Activated CD4-positive, alpha-beta T cell treated with anti-CD3 and anti-CD28 coated beads, Interleukin-2, amount 50 U/mL, for 16 hours (primary cell): ENCODE measurements at regions not wholly inside any gene's neighbourhood (a gene's known extent, or its start where the extent isn't known, plus 50 kb on each side); places are given as distances from the start of the nearest gene placed in this dataset.
"Not testable (repeated sequence)": the region's sequence is repeated elsewhere in the genome, so short reads cannot be mapped to it uniquely, and the experiment has no call there.

ENCODE experiments used
- DNase-seq: peaks from one replicate; pipeline ENCODE4 v3.0.0-alpha.2; 2020

DNA sequence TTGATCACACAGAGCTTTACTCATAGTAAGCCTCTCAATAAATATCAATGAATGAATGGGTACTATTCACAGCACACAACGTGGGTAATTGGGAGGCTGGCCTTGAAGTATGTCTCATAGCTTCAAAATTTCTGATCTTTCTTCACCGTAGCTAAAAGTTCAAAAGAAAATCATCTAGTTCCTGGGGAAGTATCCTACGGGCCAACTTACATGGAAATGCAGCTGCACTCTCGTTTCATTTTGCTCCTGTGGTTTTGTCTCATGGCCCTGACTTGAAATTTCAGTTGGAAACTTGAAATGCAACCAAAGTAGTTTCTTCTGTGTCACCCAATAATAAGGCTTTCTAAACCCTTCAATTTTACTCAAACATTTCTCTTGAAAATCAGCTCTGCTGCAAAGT, 76.1 kb upstream of the CNIH3 start:
- DNase-seq: no peak

DNA sequence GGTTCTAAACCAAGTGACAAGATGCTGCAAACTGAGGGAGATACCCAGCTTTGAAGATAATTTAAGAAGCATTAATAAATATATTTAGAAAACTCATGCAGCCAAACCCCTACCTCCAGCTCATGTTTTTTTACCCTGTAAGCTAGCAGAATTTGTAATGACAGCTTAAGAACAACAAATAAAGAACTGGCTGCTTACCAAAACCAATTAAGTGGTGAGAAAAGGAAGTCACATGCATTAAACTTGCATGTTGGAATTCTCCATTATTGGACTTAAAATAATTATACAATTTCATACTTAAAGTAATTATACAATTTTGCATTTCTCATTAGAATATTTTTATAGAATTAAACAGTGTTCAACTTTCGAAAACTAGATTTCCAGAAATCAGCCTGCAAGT, 75.6 kb upstream of the CNIH3 start:
- DNase-seq: no peak

DNA sequence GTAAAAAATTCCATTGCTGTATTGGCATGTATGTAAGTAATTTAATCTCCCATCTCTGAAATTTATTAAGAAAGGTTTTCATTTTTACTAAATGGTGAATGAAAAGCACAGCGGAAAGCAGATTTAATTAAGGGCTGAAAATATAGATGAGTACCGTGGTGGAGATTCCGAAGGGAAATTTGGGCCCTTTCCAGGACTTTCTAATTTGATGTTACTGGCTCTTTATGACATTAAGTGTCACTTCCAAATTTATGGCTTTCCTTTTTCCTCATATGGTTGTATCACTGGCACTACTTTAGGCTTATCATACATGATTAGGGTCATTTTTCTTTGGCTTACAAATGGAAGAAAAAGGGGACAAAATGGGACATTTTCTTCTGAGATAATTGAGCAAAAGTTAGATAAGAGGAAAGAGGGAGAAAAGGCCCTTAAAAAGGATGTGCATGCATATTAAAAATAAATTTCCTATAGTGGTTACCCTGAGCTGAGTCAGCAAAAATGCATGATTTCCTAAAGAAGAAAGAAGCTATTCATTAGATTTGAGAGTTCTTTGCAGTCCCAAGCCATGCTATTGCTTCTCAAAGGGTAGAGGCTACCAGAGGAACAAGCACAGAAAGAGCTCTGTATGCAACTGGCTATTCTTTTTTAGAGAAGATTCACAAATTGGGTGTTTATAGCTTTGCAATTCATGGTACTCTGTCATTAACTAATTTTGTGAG, 74.9 kb upstream of the CNIH3 start:
- no peak for DNase-seq

DNA sequence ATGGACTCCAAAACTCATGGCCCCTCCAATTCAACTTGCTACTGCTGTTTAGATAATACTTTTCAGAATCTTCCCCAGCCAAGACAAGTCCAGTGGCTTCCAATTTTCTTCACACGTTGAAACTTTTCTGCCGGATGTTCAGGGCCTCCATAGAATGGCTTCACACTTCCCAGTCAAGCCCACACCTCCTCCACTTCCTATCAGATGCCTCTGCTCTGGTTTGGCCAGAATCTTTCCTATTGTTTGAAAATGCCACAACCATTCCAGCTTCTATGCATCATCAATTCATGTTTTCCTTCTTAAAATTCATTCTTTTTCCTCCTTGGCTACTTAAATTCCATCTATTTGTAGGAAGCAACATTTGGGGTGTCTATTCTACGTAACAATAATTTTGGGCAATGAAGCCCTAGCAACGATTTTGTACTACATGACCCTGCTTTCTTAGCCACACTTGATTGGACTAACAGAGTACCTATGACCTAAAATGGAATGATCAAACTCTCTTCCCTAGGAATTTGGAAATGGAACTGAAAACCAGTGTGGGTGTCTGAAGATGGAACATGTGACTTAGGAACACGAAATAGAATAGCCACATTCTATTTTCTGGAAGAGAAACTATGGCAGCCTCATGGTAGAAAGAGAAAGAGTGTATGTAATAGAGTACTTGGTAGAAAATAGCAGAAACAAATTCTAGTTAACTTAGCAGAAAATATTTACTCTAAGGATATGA, 74.1 kb upstream of the CNIH3 start:
- DNase-seq: no peak

DNA sequence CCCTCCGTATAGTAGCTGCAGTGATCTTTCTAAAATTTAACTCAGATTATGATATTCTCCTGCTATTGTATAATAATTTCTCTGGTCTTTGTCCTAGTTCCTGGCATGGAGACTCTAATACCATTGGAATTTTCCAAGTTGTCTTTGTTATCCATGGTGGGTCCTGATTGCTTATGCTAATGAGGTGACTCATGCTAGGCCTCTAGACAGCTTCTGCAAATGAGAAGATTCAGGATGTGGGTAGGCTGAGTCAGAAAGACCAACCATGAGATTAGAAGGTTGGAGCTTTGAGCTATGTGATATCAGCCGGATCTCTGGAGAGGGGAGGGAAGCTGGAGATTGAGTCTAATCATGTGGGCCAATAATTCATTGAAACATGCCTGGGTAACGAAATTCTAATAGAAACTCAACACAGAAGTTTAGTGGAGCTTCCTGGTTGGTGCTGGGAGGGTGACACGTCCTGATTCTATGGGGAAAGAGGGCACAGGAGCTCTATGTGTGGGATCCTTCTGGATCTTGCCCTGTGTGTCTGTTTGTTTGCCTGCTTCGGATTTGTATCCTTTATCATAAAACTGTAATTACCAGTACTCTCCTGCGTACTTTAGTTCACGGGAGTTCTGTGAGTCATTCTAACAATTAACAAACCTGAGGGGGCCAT, 73.2 kb upstream of the CNIH3 start:
- peak; percentile 79 for DNase-seq

DNA sequence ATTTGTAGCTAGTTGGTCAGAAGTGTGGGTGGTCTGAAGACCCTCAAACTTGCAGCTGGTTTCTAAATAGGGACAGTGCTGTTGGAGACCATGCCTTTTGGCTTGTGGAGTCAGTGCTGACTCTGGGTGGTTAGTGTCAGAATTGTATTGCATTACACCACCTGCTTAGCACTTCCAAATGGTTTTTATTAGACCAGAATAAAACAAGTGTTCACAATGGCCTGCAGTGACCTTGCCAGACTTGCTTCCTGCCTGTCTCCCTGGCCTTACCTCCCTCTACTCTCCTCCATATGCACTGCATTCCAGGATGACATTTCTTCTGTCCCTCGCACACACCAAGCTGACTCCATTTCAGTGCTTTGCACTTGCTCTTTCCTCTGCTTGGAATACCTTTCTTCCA, 72.7 kb upstream of the CNIH3 start:
- DNase-seq: no peak

DNA sequence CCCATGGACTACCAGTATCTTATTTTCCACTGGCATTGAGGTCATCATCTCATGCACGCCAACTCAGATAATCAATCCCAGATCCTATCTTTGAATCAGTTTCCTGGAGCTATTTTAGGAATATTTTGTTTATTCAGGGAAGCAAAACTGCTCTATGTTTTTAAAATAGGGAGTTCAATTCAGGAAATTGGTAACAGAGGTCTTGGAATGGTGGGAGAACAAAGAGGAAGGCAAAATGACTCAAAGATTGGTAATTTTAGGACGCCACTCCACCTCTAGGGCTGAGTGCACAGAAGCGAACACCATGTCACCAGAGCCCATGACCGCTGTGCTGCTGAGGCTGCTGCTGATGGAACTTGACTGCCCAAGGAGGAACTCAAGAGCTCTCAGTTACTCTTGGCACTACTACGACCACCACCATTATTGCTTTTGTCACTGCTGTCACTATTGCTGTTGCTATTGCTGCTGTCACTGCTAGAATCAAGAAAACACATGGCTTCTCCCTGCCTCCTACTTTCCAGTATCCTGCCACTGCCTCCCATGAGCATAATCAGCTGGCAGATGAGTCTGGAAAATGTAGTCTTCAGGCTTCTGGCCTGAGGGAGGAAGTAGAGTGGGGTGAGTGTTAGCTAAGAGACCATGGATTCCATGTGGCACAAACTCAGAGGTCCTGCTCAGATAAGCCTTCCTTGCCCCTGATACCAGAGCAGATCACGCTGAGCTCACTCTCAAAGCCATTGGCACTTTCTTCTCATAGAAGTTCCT, 71.6 kb upstream of the CNIH3 start:
- DNase-seq: no peak

DNA sequence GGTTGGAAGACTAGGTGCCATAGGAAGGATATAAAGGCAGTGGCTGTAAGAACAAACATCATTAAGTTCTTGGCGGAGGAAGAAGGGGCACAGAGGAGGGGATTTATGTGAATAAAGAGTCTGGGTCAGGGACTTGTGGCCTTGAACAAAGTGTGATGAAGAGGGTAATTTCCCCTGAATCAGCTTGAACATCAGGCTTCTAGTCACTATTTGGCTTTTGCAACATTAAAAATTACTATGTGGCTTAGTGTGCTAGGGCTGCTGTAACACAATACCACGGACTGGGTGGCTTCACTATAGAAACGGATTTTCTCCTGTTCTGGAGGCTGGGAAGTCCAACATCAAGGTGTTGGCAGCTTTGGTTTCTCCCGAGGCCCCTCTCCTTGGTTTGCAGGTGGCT, 70.5 kb upstream of the CNIH3 start:
- no peak for DNase-seq

DNA sequence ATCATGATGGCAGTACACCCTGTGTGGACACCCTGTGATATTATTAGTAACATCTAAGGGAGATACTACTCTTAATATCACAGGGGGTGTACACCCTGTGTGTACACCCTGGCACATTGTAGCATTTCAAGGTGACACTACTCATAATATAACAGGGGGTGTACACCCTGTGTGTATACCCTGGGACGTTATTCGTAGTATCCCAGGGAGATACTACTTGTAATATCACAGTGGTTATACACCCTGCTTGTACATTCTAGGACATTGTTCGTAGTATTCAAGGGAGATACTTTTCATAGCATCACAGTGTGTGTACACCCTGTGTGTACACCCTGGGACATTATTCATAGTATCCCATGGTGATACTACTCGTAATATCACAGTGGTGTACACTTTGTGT, 67.4 kb upstream of the CNIH3 start:
- DNase-seq: no peak

DNA sequence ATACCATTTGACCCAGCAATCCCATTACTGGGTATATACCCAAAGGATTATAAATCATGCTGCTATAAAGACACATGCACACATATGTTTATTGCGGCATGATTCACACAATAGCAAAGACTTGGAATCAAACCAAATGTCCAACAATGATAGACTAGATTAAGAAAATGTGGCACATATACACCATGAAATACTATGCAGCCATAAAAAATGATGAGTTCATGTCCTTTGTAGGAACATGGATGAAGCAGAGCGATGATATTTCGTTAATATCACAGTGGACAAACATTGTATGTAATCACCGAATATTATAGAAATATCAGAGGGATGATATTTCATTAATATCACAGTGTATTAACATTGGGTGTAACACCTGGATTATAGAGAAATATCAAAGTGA, 64.9 kb upstream of the CNIH3 start:
- not testable (repeated sequence) for DNase-seq

DNA sequence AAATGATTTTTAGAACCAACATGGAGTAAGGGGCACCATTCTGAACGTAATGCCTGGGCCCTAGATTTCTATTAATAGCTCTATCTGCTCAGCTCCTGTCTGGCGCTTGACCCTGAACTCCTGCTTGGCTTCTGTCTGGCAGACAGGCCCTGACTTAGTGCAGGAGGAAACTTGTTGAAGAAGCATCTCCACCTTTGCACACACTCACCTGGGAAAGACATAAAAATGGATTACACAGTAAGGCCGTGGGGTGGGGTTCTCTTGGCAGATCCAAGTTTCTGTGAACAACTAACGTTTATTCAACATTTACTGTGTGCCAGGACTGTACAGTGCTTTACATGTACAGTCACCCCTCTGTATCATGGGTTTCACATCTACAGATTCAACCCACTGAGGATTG, 62.1 kb upstream of the CNIH3 start:
- no peak for DNase-seq

DNA sequence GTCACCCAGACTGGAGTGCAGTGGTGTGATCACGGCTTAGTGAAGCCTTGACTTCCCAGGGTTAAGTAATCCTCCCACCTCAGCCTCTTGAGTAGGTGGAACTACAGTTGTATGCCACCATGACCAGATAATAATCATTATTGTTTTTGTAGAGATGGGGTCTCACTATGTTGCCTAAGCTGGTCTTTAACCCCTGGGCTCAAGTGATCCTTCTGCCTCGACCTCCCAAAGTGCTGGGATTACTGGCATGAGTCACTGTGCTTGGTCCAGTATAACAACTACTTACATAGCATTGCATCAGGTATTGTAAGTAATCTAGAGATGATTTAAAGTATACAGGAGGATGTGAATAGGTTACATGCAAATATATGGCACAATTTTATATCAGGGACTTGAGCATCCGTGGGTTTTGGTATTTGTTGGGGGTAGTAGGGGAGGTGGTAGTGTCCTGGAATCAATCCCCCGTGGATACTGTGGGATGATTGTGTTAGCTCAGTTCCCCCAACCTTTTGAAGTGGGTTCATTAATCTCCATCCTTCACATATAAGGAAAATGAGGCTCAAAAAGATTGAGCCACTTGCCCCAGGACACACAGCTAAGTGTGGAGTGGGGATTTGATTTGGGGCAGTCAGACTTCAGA, 61.4 kb upstream of the CNIH3 start:
- no peak for DNase-seq

DNA sequence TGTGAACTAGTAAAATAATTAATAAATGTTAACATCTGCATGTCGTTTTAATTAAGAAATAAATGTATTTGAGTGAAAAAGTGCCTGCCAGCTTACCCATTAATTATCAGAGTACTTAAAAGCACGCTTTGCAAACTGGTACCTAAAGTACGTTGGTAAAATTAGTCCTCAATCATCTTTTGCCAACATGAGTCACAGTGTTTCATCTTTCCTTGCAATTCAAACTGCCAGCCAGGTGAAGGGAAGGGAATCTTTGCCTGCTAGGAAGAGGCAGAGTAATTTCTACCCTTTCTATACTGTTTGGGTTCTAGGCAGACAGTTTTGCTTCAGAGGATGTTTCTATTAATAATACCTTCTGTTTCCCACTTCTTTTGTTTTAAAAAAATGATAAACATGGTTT, 57.2 kb upstream of the CNIH3 start:
- no peak for DNase-seq

DNA sequence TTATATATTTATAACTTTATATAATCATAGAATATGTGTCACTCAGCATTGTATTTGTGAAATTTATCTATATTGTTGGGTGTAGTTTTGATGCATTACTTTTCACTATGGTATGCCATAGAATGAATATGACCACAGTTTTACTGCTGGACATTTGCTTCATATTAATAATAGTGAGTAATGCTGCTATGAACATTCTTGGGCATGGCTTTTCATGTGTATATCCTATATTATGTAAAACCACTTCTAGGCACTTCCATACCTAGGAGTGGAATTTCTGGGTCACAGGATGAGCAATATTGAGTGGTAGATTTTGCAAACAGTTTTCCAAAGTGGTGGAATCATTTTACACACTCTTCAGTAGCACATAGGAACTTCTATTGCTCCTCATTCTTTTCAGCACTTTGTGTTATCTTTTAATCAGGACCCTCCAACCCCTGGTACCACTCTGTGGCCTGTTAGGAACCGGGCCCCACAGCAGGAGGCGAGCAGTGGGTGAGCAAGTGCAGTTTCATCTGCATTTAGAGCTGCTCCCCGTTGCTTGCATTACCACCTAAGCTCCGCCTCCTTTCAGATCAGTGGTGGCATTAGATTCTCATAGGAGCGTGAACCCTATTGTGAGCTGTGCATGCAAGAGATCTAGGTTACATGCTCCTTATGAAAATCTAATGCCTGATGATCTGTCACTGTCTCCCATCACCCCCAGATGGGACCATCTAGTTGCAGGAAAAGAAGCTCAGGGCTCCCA, 56.0 kb upstream of the CNIH3 start:
- DNase-seq: no peak

DNA sequence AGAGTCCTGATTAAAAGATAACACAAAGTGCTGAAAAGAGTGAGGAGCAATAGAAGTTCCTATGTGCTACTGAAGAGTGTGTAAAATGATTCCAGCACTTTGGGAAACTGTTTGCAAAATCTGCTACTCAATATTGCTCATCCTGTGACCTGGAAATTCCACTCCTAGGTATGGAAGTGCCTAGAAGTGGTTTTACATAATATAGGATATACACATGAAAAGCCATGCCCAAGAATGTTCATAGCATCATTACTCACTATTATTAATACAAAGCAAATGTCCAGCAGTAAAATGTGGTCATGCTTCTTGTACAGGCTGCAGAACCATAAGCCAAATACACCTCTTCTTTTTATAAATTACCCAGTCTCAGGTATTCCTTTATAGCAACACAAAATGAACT, 53.2 kb upstream of the CNIH3 start:
- not testable (repeated sequence) for DNase-seq

DNA sequence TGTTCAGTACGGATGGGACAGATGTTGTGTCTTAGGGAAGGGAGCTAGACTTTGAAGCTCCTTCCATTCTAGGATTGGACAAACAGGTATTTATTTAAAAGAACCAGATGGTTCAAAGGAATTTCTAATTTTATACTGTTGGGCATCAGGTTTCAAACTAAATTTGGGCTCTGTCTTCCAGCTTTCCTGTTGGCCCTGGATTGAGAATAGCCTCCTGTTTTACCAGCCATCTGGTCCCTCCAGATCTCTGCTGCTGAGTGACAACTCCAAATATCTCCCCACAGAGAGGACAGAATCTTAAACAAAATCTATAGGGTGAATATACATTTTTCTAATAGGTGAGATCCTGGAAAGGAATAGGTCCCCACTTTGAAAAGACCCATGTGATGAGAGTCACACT, 52.5 kb upstream of the CNIH3 start:
- DNase-seq: no peak

DNA sequence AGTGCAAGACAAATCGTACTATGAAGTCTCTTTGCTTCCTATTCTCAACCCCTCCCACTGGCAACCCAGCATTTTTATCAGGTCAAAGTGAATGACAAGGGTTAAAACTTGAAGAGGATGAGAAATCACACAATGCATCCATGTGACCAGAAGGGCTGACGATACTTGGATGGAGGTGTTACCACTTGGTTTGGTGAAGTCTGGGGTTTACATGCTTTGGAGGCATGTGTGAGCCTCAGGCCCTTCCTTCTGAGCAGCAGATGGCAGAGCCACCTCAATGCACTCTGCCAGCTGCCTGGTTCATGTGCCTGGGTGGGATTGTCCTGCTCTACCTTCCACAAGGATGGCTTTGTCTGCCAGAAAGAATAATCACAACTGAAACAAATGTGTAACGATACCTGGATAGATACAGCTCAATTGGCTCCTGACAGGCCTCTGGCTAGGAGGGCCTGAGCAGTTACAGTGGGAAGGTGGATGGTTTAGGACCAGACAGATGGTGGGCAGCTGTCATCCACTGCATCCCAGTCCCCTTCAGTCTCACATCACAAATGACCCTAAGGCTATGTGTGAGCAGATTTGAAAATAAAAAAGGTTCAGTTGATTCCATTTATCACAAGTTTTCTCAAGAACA, 51.5 kb upstream of the CNIH3 start:
- no peak for DNase-seq

DNA sequence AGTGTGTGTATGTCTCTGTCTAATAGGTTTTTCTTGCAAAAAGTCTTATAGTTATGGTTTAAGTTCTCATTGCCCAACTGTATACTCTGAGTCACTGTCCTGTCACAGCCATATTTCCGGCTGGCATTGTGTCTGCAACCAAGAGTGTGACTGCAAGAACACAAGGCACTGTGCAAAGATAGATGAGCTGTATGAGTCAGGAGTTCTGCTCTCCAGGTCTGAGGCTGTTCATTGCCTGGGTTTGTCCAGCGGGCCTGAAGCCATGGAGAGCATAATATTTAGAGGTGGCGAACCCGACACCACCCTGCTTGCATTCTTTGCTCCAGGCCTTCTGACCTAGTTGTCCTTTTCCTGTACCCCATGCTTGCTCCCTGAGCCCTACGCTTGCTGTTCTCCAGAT, 50.9 kb upstream of the CNIH3 start:
- no peak for DNase-seq

DNA sequence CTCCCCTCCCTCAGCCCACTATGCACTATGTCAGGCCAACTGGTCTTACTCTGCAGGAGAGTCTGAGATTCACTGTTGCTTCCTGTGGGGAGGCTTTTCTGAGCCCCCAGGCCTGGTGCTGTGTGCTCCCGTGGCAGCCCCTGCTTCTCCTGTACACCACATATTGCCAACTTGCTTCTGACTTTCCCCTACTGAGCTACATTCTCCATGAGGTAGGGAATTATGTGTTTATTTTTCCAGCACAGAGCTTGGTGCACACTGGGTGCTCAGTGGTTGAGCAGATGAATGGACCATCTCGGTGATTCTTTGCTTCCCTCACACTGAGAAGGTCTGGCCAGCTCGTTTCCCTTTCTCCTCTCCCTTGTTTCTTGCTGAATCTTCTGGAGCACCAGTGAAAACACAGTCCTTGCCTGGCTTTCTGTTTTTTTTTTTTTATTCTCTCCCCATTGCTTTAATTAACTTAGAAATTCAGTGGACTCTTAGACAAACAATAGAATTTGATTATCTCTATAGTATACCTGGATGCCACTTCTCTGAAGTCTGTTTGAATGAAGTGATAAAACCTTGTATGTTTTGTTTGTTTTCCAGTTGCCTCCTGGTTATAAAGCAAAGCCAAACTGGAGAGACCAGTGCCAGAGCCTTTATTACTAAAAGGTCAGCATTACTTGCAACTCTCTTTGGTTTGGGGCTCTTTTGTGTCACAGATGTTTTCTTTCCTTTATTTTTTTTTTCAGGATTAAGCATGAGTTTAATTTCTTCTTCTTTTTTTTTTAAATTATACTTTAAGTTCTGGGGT, 50.3 kb upstream of the CNIH3 start:
- no peak for DNase-seq
